Fibroblast of the conjunctiva (primary cell): ENCODE measurements at regions not wholly inside any gene's neighbourhood (a gene's known extent, or its start where the extent isn't known, plus 50 kb on each side); places are given as distances from the start of the nearest gene placed in this dataset.

Source experiments
- DNase-seq: peaks from one replicate; pipeline ENCODE4 v3.0.0-alpha.2; 2010; ENCODE audit warnings: low read depth

DNA sequence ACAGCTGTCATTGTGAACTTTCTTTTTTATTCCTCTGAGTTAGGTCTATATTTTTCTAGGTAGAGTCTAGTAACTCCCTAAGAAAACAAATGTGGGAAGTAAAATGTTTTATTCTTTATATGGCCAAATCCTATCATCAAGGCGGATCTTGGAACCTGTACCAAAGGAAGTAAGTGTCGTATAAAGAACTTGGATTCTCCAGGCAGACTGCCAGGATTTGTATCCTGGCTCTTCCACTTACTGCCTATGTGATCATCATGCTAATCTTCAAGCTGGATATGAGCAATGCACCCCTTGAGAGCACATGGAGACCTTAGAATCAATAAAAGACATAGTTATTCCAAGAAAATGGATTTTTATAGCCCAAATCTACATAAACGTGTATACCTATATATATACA is 286.5 kb downstream of the PCDH17 start:
- no peak for DNase-seq

DNA sequence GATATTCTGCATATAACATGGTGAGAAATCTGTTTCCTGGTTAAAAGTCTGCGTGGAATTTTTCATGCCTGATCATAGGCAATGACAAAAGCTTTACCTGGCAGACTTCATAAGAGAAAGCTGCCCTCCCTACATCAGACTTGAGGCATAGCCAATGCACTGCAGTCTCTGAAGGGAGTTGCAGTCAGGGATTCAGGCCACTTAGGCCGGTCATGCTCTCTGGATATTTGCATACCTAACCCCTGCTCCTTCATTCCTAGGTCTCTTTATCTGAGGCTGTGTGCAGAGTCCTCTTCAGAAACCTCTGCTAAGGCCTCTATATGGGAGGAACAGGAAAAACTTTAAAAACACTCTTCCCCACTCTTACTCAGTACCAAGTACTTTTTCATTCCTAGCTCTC is 287.4 kb downstream of the PCDH17 start:
- DNase-seq = no peak

DNA sequence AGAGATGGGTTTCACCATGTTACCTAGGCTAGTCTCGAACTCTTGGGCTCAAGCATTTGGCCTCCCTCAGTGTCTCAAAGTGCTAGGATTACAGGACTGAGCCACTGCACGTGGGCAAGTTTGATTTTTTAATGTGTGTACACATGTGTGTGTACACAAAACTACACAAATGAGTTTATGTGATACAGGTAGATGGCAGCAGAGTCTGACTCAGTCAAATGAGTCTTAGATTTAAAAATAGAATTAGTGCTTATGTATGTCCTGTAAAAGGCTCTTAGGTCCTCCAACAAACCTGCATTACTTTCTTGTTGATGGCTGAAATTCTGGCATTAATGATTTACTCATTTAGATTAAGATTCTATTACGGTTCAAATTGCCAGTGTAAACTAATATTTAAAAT is 293.7 kb downstream of the PCDH17 start:
- no peak for DNase-seq

DNA sequence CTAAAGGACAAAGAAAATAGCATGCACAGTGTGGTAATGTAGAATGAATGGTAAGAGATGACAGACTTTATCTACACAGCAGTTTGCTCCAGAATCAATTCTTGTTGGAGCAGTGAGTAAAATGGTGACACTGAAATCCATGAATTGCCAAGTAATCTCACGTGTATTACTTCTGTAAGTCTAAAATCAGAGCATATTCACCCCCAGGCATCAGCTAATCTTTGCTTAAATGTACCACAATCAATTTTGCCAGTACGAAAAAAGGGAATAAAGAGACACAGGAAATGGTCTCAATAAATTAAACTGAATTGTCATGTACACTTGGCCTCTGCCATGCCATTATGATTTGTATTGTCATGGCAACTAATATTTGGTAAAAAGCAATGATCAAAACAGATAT is 294.2 kb downstream of the PCDH17 start:
- no peak for DNase-seq

DNA sequence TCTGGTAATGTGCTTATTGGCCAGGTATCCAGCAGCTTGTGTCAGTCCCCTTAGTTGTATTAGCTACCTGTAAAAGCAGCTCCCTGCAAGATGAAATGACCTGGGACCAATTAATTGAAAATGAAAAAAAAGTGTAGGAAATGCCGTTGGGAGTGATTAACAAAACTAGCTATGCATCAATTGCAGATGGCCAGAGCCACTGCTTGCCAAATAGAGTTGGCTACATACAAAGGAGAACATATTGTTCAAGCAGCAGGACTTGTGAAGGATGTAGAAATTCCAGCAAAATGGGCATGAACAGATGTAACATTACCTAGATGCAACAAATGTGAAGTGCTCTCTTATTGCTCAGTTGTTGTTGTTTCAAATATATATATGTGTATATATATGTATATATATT is 300.5 kb downstream of the PCDH17 start:
- no peak for DNase-seq

DNA sequence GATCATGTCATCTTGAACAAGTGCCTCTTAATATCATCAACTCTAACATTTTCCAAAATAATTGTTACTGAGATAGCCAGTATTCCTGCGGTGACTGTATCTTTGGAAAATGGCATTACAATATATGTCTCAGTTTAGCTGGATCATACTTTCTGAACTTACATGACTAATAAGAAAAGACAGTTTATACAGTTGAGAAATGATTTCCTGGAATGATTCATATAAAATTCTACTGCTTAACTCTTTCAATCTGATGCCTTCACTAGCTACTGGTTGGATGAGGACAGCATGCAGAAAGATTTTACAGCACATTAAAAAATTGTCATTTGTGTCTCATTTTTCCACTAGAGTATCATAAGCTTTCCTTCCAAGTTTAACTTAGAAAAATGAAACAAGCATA is 302.1 kb downstream of the PCDH17 start:
- DNase-seq = no peak

DNA sequence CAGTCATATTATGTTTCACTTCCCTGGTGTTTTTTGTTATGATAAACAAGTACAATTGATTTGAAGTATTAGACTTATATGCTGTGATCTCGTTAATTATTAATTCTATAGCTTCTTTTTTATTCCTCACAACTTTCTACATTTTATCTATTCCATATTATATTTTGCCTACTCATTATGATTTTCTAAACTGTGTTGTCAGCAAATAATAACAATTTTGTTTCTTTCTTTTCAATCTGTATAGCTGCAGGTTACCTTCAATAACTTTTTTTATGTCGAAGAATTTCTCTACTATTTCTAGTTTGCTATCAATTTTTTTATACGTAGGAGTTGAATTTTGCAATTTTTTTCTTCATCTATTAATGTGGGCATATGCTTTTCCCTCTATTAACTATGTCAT is 304.4 kb downstream of the PCDH17 start:
- DNase-seq = no peak

DNA sequence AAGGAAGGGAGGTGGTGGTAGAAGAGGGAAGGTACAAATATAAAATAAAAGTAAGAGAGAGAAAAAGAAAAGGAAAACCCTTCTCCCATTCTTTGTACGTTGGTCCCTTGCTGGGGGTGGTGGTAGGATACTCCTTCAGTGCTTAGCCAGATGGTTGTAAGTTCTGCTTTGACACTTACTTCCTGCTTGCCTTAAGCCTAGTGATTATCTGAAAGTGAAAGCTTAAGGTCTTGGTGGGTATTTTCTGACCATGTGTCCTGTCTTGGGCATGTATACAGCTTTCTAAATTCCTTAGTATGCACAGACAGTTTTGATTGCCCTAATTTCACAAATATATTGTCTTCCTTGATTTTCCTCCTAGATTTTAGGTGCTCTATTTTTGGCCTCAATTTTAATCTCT is 314.8 kb downstream of the PCDH17 start:
- DNase-seq = no peak

DNA sequence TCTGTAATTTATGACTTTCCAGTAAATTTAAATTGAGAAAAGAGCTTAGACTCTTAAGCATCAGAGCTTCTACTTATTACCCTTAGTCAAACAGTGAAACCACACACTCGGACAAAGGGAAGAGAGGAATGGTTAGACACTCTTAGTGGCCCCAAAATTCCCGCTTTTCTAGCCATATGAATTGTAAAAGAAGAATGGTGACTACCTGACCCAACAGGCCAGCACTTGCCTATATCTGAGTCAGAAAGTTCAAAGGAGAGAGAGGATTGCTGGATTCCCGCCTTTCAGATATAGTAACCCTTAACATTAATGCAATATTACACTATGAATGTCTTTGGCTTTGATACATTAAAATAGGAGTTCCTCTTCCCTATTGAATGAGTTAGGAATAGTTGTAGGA is 317.3 kb downstream of the PCDH17 start:
- no peak for DNase-seq

DNA sequence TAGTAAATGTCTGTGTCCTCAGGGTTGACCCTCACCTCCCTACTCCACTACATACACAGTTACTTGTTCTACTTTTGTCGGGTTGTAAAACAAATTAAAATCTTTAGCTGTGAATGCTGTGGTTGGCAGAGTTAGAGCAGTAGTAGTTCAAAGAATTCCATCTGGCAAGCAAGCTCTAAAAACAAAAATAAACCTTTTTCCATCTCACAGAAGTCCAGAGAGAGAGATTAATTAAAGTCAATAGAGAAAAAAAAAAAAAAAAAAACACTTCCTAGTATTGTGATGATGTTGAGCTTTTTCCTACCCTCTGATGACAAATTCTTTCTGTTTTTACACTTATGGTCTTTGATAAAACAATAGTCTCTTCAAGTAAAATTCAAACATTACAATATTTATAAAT is 338.4 kb downstream of the PCDH17 start:
- DNase-seq = no peak

DNA sequence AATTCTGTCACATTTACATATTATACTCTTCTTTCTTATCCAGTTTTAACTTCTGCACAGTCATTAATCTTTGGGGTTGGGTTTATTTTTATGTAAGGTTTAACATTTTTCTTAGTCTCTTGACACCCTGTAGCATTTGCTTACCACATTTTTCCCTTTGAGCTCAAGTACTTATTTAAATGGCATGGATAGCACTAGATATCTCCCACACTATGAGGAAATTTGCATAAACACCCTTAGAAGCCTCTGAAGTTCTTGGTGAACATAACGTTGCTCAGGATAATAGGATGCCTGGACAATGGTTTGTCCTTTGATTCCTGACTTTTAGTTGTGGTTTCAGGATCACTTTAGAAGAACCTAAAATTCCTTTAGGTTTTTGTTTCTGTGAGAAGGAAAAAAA is 338.9 kb downstream of the PCDH17 start:
- DNase-seq = no peak

DNA sequence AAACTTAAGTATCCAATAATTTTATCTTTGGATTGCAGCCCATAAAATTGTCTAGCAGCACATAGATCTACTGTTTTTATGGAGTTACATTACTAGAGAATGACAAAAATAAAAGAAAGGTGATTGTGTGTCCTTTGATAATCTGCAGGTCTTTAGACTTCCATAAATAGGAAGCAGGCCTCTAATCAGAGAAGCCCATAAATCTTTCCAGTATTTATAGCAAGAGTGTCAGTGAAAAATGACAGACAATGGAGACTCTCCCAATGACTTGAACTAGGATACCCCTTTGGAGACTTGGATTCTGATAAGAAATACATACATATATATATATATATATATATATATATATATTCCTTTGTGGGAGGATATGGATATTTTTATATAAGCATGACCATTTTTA is 351.2 kb downstream of the PCDH17 start:
- no peak for DNase-seq

DNA sequence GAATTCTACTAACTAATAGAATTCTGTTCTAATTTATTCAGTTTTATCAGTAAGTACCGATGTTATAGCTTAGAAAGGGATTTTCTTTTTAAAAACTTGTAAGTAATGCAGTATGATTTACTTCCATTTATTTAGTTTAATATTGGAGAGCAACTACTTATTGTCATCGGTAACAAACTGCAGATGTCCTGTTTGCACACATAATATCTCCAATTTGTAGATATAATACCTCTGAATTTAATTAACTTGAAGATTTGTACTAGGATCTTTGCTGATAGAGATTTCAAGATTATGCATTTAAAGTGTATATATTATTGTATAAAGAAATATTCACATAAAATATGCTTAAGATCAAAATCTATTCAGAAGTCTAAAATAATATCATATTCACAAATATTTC is 356.7 kb downstream of the PCDH17 start:
- no peak for DNase-seq

DNA sequence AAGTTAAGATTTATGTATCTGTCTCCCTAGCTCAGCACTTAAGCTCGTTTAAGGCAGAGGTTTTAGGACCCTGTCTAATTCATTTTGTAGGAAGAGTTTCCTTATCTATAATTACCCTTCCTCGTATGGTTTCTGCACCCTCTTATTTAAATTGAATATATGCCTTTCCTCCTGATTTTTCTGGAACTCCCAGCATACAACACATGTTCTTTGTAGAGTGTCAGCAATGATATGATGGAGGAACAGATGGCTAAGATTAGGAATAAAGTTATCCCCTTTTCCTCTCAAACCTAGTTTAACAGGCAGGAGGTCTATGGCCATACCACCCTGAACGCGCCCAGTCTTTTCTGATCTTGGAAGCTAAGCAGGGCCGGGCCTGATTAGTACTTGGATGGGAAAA is 359.5 kb downstream of the PCDH17 start:
- DNase-seq = no peak

DNA sequence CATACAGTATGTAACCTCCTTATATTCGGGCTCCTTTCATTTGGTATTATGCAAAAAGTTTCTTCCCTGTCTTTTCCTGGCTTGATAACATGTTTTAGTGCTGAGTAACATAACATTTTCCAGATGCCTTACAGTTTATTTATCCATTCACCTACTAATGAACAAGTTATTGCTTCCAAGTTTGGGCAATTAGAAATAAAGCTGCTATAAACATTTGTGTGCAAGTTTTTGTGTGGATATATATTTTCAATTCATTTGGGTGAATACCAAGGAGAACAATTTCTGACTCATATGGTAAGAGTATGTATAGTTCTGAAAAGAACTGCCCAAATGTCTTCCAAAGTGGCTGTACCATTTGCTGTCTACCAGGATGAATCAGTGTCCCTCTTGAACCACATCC is 360.9 kb downstream of the PCDH17 start:
- DNase-seq = no peak

DNA sequence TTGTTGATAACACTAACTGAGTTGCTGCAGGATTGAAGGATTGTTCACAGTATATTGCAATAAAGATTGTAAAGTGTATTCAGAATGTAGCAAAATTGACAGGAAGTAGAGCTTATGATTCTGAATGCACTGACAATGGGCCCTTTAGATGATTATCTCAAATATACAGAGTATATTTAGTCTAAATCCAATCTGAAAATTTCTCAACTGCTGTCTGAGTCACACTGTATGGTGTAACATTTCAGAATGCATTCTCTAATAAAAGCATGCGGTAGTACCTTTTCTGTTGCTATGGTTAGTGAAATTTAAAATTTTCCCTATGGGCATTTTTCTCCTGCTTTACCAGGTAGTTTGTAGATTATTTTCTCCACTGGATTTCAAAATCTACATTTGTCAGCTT is 365.2 kb downstream of the PCDH17 start:
- no peak for DNase-seq

DNA sequence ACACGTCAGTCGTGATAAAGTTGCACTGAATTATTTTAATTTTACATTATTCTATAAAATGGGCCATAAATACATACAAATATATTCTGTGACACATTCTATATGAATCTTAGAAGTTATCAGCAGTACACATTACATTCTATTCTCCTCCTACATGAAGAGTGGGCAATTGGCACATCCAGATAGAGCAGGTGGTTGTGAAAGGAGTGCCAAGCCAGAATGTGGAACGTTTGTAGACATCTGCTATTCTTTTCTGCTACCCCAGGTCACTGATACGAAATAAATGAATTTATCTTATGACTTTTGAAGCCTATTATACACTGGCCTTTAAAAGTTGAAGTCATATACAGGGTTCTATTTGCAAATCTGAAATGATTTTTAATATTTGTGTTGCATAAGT is 373.2 kb downstream of the PCDH17 start:
- no peak for DNase-seq

DNA sequence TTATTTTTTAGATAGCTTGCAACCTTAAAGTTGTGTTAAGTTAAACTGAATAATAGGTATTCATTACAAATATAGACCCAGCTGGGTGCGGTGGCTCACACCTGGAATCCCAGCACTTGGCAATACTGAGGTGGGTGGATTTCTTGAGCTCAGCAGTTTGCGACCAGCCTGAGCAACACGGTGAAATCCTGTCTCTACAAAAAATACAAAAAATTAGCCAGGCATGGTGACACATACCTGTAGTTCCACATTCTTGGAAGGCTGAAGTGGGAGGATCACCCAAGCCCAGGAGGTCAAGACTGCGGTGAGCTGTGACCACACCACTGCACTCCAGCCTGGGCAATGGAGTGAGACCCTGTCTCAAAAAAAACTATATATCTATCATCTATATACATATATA is 386.5 kb downstream of the PCDH17 start:
- no peak for DNase-seq

DNA sequence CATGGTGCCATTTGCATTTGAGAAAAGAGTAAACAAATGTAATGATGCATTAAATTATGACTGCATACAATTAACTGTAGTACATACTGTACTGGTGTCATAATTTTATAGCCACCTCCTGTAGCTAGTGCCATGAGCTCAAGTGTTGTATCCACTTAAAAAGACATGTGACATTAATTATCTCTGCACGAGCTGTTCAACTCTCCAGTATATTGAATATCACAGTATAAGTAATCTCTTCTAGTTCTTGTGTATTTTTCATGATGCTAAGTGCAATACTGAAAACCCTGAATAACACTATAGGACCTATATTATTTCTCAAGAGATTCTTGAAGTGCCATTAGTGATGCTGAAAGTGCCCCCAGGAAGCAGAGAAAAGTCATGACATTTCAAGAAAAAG is 387.3 kb downstream of the PCDH17 start:
- DNase-seq = no peak

DNA sequence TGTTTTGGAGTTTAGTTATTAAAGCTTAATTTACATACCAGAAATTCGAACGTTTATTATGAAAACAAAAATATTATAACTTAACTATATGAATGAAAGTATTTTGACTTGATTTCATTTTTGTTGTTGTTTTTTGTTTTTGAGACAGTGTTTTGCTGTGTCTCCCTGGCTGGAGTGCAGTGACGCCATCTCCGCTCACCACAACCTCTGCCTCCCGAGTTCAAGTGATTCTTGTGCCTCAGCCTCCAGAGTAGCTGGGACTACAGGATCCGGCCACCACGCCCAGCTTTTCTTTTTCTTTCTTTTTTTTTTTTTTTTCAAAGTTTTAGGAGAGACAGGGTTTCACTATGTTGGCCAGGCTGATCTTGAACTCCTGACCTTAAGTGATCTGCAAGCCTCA is 392.6 kb downstream of the PCDH17 start:
- no peak for DNase-seq

DNA sequence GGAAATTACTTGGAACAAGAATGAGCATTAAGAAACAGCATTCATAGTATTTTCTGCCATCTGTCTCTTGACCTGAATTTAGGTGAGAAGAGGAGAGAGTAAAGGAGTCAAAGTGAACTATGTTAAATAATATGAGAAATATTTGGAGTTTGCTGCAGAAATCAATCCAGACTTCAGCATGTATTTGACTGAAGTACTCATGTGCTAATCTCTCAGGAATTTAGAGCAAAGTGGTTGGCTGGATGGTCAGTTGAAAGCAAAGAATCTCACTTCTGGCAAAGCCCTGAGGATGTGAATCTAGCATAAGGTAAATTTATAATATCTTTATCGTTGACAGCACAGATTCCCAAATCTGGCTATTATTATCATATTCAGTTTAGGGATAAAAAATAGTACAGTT is 394.3 kb downstream of the PCDH17 start:
- DNase-seq = no peak

DNA sequence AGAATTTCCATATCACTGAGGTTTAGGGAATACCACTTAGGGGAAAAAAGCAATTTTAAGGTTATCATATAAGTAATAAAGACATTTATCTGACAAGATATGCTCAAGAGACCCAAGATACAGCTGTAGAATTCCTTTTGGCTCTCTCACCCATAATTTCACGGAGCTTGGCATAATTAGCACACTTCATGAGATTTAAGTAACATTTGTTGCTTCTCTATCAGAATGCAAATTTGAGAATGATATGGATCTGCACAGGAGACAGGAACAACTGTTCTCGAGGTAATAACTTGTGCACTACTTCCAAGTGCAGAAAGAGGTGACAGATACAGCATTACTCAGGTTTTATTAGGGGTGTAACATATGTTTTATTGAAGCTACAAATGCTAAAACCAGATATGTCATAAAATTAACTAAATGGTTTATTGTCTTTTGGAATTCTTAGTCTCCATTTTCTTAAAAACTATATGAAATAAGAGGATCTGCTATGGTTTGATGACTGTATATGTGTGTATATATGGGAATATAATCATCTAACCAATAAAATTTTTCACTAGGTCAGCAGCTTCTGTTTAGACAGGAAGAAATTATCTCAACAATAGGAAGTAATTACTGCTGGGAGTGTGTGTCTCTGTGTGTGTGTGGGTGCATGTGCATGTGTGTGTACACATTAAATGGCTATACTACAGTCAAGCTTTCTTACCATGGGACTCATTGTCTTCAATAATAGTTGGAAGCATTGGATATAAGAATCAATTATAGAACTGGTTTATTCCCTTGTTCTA is 401.3 kb downstream of the PCDH17 start:
- DNase-seq = no peak

DNA sequence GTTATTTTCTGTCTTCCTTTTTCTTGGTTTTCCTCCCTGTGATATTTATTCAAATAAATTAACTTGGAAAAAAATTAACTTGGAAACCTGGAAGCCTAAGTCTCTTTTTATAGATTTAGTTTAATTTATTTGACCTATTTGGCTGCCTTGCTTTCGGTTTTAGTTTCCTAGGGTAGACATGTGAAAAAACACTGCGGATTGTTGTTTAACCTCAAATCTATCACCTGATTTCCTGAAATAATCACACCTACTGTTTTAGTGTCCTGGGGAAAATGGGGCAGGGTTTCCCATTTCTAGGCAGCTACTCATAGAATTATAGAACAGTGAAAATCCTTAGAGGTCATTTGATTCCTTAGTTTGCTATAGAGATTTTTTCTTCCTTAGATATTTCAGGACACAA is 412.4 kb downstream of the PCDH17 start:
- DNase-seq = no peak

DNA sequence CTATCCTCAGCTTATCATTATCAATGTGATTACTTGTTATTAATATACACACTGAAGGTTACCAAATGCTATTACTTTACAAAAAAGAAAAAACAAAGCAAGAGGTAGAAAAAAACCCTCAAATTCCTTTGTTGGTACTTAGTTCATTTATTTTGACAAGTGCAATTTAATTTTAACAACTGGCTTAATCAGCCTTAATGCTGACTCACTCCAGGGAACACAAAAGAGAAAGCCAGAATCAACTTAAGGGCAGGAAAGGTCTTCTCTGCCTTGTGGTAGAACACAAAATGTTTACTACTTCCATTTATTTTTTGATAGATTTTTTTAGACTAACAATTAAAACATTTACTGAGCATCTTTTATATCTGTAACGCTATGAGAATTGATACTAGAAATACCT is 417.1 kb downstream of the PCDH17 start:
- no peak for DNase-seq

DNA sequence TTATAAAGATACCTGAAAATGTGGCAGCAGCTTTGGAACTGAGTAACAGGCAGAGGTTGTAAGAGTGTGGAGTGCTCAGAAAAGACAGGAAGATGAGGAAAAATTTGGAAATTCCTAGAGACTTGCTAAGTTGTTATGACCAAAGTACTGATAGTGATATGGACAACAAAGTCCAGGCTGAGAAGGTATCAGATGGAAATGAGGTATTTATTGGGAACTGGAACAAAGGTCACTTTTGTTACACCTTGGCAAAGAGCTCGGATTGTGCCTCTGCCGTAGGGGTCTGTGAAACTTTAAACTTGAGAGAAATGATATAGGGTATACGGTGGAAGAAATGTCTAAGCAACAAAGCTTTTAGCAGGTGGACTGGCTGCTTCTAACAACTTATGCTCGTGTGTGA is 419.9 kb downstream of the PCDH17 start:
- no peak for DNase-seq
